ENCODE measurements at regions not wholly inside any gene's neighbourhood (a gene's known extent, or its start where the extent isn't known, plus 50 kb on each side); places are given as distances from the start of the nearest gene placed in this dataset.

- H3K27ac ChIP-seq (ENCODE audit: low read depth, low read length, poor library complexity, severe bottlenecking) = no peak overlapping the region
- H3K79me2 ChIP-seq (ENCODE audit: insufficient read depth, low read depth, low read length) = no peaks in the 10 kb centered on the region
- H3K4me2 ChIP-seq (ENCODE audit: low read length) = no peak overlapping the region
- H3K9me3 ChIP-seq (ENCODE audit: low read length) = no peaks in the 10 kb centered on the region
- H4K20me1 ChIP-seq (ENCODE audit: insufficient read depth, low read length) = no peaks in the 10 kb centered on the region
- POLR2A ChIA-PET = no interaction called here
- CTCF ChIA-PET (ENCODE audit: unreplicated experiment) = no interaction called here
- H3K36me3 ChIP-seq (ENCODE audit: insufficient read depth, low read length) = no peaks in the 10 kb centered on the region
- BruUV-seq (replicated peaks) = no TSS peak
- intact Hi-C loops (cut with micrococcal nuclease; ENCODE audit: unreplicated experiment) = no loop called here
- TF ChIP-seq EZH2phosphoT487 (IDR thresholded peaks at IDR 0.05; ENCODE audit: borderline replicate concordance, low read depth, low read length) = no peak
- H2AFZ ChIP-seq (ENCODE audit: low read length) = no peak overlapping the region
- H3K4me3 ChIP-seq (ENCODE audit: low read depth, low read length, poor library complexity, severe bottlenecking) = no peak overlapping the region
- no peaks in the 10 kb centered on the region for H3K4me1 ChIP-seq (ENCODE audit: insufficient read depth, low read length, poor library complexity, severe bottlenecking)
- no peak for DNase-seq (ENCODE audit: low spot score)
- no peaks in the 10 kb centered on the region for H3K9me2 ChIP-seq (ENCODE audit: insufficient read depth, low read length)
Measured at GRCh38 chr3:76643623-76644304, 396.1 kb upstream of the ROBO2 start.

GRCh38 chr3:76644305-76644675, 395.6 kb upstream of the ROBO2 start:
- Histone ChIP-seq H3K9me2 (ENCODE audit: insufficient read depth, low read length) (no peaks in the 10 kb centered on the region), H3K9me3 (ENCODE audit: low read length) (no peaks in the 10 kb centered on the region), H3K4me2 (ENCODE audit: low read length) (no peak overlapping the region), H2AFZ (ENCODE audit: low read length) (no peak overlapping the region), H3K36me3 (ENCODE audit: insufficient read depth, low read length) (no peaks in the 10 kb centered on the region), H3K79me2 (ENCODE audit: insufficient read depth, low read depth, low read length) (no peaks in the 10 kb centered on the region), H4K20me1 (ENCODE audit: insufficient read depth, low read length) (no peaks in the 10 kb centered on the region), H3K4me1 (ENCODE audit: insufficient read depth, low read length, poor library complexity, severe bottlenecking) (no peaks in the 10 kb centered on the region), H3K27ac (ENCODE audit: low read depth, low read length, poor library complexity, severe bottlenecking) (no peak overlapping the region), H3K4me3 (ENCODE audit: low read depth, low read length, poor library complexity, severe bottlenecking) (no peak overlapping the region)
- BruUV-seq (replicated peaks) = no TSS peak
- TF ChIP-seq EZH2phosphoT487 (IDR thresholded peaks at IDR 0.05; ENCODE audit: borderline replicate concordance, low read depth, low read length) = no peak
- no peak for TF ChIP-seq CTCF (conservative IDR thresholded peaks at IDR 0.05; ENCODE audit: low read length)
- CTCF ChIA-PET (ENCODE audit: unreplicated experiment) = no interaction called here
- DNase-seq (ENCODE audit: low spot score) = no peak
- intact Hi-C loops (cut with micrococcal nuclease; ENCODE audit: unreplicated experiment) = no loop called here
- POLR2A ChIA-PET = no interaction called here

- no peak overlapping the region for H3K4me3 ChIP-seq (ENCODE audit: low read depth, low read length, poor library complexity, severe bottlenecking)
- H3K9me2 ChIP-seq (ENCODE audit: insufficient read depth, low read length) = no peaks in the 10 kb centered on the region
- ChIA-PET CTCF (ENCODE audit: unreplicated experiment) (no interaction called here), POLR2A (no interaction called here)
- no peak for TF ChIP-seq CTCF (conservative IDR thresholded peaks at IDR 0.05; ENCODE audit: low read length)
- TF ChIP-seq EZH2phosphoT487 (IDR thresholded peaks at IDR 0.05; ENCODE audit: borderline replicate concordance, low read depth, low read length) = no peak
- no peaks in the 10 kb centered on the region for H3K9me3 ChIP-seq (ENCODE audit: low read length)
- intact Hi-C loops (cut with micrococcal nuclease; ENCODE audit: unreplicated experiment) = no loop called here
- no peaks in the 10 kb centered on the region for H4K20me1 ChIP-seq (ENCODE audit: insufficient read depth, low read length)
- no TSS peak for BruUV-seq (replicated peaks)
- H3K27ac ChIP-seq (ENCODE audit: low read depth, low read length, poor library complexity, severe bottlenecking) = no peak overlapping the region
- no peak overlapping the region for H3K4me2 ChIP-seq (ENCODE audit: low read length)
- H3K79me2 ChIP-seq (ENCODE audit: insufficient read depth, low read depth, low read length) = no peaks in the 10 kb centered on the region
- H2AFZ ChIP-seq (ENCODE audit: low read length) = no peak overlapping the region
- H3K4me1 ChIP-seq (ENCODE audit: insufficient read depth, low read length, poor library complexity, severe bottlenecking) = no peaks in the 10 kb centered on the region
- no peak for DNase-seq (ENCODE audit: low spot score)
- no peaks in the 10 kb centered on the region for H3K36me3 ChIP-seq (ENCODE audit: insufficient read depth, low read length)
Measured at GRCh38 chr3:76645724-76646123, 394.2 kb upstream of the ROBO2 start.
